ENCODE measurements at regions not wholly inside any gene's neighbourhood (a gene's known extent, or its start where the extent isn't known, plus 50 kb on each side); places are given as distances from the start of the nearest gene placed in this dataset.

- Histone ChIP-seq H3K27me3 (no peaks in the 10 kb centered on the region), H3K4me3 (no peak overlapping the region), H3K27ac (no peak overlapping the region), H3K4me1 (no peaks in the 10 kb centered on the region), H3K9me3 (no peaks in the 10 kb centered on the region), H3K36me3 (no peaks in the 10 kb centered on the region)
- TF ChIP-seq CTCF (IDR thresholded peaks at IDR 0.05): no peak
- DNase-seq (no peak), ATAC-seq (no peak)
- intact Hi-C loops (cut with DNase I): no loop called here
Observed at GRCh38 chr18:31232775-31233424, 70.2 kb upstream of the DSC1 start.

GRCh38 chr18:31233621-31234275 lies 71.1 kb upstream of the DSC1 start:
- intact Hi-C loops (cut with DNase I): no loop called here
- H3K9me3 ChIP-seq: no peaks in the 10 kb centered on the region
- H3K27me3 ChIP-seq: no peaks in the 10 kb centered on the region
- H3K4me1 ChIP-seq: no peaks in the 10 kb centered on the region
- ATAC-seq (no peak), DNase-seq (peak in 2 of 4 donors; percentile 6 to 20)
- H3K36me3 ChIP-seq: no peaks in the 10 kb centered on the region
- H3K4me3 ChIP-seq: no peak overlapping the region
- TF ChIP-seq CTCF (IDR thresholded peaks at IDR 0.05): no peak
- no peak overlapping the region for H3K27ac ChIP-seq

GRCh38 chr18:31235856-31236255 lies 73.2 kb upstream of the DSC1 start:
- H3K27me3 ChIP-seq: no peaks in the 10 kb centered on the region
- no peaks in the 10 kb centered on the region for H3K9me3 ChIP-seq
- no peaks in the 10 kb centered on the region for H3K4me1 ChIP-seq
- no peak for TF ChIP-seq CTCF (IDR thresholded peaks at IDR 0.05)
- H3K36me3 ChIP-seq: no peaks in the 10 kb centered on the region
- ATAC-seq (no peak), DNase-seq (no peak)
- H3K4me3 ChIP-seq: no peak overlapping the region
- no peak overlapping the region for H3K27ac ChIP-seq
- intact Hi-C loops (cut with DNase I): no loop called here

DNA sequence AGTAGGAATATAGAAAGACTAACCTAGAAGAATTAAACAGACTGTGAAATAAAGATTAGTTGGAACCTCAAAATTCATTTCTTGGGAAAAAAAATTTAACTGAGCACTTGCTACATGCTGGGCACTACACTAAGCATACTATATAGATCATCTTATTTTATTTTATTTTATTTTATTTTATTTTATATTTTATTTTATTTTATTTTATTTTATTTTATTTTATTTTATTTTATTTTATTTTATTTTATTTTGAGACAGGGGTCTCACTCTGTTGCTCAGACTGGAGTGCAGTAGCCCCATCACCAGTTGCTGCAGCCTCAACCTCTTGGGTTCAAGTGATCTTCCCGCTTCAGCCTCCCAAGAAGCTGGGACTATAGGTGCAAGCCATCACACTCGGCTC lies 74.5 kb upstream of the DSC1 start:
- no peaks in the 10 kb centered on the region for H3K9me3 ChIP-seq
- H3K27ac ChIP-seq: no peak overlapping the region
- intact Hi-C loops (cut with DNase I): no loop called here
- H3K27me3 ChIP-seq: no peaks in the 10 kb centered on the region
- no peak for DNase-seq
- no peak for ATAC-seq
- H3K36me3 ChIP-seq: no peaks in the 10 kb centered on the region
- H3K4me3 ChIP-seq: no peak overlapping the region
- no peaks in the 10 kb centered on the region for H3K4me1 ChIP-seq
- no peak for TF ChIP-seq CTCF (IDR thresholded peaks at IDR 0.05)

GRCh38 chr18:31241425-31241824 lies 76.5 kb upstream of the DSG1 start:
- no peaks in the 10 kb centered on the region for H3K27me3 ChIP-seq
- H3K4me1 ChIP-seq: no peaks in the 10 kb centered on the region
- intact Hi-C loops (cut with DNase I): no loop called here
- no peaks in the 10 kb centered on the region for H3K36me3 ChIP-seq
- no peak for ATAC-seq
- no peak for DNase-seq
- no peak overlapping the region for H3K27ac ChIP-seq
- H3K9me3 ChIP-seq: no peaks in the 10 kb centered on the region
- no peak for TF ChIP-seq CTCF (IDR thresholded peaks at IDR 0.05)
- H3K4me3 ChIP-seq: no peak overlapping the region

Data from left lung (tissue), 4 donors.